HG03280 (cell line): ENCODE measurements at regions not wholly inside any gene's neighbourhood (a gene's known extent, or its start where the extent isn't known, plus 50 kb on each side); places are given as distances from the start of the nearest gene placed in this dataset.
"Not testable (repeated sequence)": the region's sequence is repeated elsewhere in the genome, so short reads cannot be mapped to it uniquely, and the experiment has no call there.

Experiments
- ATAC-seq: cut with Tn5 transposase; IDR thresholded peaks from one replicate; pipeline ENCODE4 v1.9.1; 2021; ENCODE audit warnings: mild to moderate bottlenecking, moderate library complexity; ENCODE audit not compliant: unreplicated experiment

GRCh38 chr10:56537984-56538383 is 176.9 kb upstream of the ZWINT start:
- ATAC-seq: no peak

- ATAC-seq: no peak
Measured at GRCh38 chr10:56522166-56522565, 161.1 kb upstream of the ZWINT start.

DNA sequence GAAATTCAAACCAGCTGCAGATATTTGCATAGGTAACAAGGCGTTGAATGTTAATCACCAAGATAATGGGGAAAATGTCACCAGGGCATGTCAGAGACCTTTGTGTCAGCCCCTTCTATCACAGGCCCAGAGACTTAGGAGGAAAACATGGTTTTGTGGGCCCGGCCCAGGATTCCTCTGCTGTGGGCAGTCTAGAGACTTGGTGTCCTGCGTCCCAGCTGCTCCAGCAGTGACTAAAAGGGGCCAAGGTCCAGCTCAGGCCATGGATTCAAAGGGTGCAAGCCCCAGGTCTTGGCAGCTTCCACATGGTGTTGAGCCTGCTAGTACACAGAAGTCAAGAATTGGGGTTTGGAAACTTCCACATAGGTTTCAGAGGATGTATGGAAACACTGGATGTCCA is 147.5 kb upstream of the ZWINT start:
- ATAC-seq: no peak

DNA sequence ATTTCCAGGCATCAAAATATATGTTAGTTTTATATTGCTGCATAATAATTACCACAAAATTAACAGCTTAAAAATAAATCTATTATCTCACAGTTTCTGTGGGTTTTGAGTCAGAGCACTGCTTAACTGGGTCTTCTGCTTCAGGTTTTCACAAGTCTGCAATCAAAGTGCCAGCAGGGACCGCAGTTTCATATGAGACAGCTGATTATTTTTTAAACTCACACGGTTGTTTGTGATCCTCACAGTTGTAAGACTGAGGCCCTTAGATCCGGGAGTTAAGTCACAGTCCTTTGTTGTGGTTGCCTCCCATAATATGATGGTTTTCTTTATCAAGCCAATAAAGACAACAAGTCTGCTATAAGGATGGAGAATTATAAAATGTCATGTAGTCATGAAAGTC is 146.0 kb upstream of the ZWINT start:
- no peak for ATAC-seq

DNA sequence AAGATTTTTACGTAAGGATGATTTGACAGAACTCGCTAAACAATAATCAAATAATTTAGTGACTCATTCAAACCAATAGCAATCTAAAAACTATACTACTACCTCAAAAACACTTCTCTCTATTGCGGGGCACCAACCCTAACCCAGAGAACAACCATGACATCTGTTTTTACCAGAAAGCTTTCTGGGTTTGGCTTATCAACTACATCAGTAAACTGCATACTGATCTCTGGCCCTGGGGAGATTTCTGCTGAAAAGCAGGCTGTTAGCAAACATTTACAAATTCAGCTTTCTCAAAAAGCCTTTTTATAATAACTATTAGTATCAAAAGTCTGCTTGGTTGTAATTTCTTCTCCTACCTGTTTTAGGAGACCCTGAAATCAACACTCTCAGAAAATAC is 144.5 kb upstream of the ZWINT start:
- ATAC-seq: no peak

DNA sequence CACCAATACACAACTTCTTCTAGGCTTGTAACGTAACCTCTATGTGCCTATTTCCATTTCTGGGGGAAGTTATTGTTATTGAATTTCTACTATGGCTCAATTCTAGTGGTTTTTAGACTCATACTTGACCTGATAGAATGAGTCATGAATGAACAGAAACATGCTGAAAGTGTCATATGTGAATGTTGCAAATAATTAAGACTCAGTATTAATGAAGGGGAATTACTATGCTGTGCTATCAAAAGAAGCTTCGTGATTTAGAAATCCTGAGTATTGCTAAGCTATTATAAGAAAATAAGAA is 135.1 kb upstream of the ZWINT start:
- no peak for ATAC-seq

GRCh38 chr10:56487746-56488145 is 126.7 kb upstream of the ZWINT start:
- ATAC-seq: no peak

DNA sequence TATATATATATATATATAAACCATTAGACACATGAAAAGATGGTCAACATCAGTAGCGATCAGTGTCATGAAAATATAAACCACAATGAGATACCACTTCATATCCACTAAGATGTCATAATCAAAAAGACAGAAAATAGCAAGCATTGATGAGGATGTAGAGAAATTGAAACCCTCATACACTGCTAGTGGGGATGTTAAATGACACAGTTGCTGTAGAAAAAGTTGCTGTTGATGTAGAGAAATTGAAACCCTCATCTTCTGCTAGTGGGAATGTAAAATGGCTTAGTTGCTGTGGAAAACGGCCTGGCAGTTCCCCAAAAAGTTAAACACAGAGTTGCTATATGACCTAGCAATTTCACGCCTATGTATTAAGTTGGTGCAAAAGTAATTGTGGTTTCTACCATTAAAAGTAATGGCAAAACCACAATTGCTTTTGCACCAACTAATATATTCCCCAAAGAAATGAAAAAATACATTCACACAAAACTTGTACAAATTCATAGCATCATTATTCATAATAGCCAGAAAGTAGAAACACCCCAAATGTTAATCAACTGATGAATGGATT is 120.5 kb upstream of the ZWINT start:
- ATAC-seq: no peak

GRCh38 chr10:56472978-56473377 is 111.9 kb upstream of the ZWINT start:
- no peak for ATAC-seq

GRCh38 chr10:56470701-56471100 is 109.6 kb upstream of the ZWINT start:
- ATAC-seq: no peak

DNA sequence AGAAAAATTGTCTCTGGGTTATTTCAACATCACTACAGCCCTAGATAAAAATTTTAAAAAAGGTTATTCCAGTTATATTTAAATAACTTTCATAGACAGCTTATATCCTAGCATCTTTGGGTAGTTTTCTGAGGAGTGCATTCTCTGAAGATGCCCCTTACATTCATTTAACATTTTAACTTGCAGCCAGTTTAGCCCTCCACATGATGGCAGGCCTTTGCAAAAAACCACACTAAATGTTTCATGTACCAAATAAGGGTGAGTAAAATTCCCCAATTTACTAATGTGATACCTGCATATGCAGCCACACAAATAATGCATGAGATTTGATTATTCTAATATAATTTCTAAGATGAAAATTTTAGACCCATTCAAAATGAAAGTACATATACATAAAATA is 108.4 kb upstream of the ZWINT start:
- ATAC-seq: no peak

- ATAC-seq: no peak
Measured at GRCh38 chr10:56466005-56466404, 104.9 kb upstream of the ZWINT start.

GRCh38 chr10:56449770-56450169 is 88.7 kb upstream of the ZWINT start:
- ATAC-seq: no peak

DNA sequence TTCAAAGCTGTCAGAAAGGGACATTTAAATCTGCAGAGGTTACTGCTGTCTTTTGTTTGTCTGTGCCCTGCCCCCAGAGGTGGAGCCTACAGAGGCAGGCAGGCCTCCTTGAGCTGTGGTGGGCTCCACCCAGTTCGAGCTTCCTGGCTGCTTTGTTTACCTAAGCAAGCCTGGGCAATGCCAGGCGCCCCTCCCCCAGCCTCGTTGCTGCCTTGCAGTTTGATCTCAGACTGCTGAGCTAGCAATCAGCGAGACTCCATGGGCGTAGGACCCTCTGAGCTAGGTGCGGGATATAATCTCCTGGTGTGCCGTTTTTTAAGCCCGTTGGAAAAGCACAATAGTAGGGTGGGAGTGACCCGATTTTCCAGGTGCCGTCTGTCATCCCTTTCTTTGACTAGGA is 86.6 kb upstream of the ZWINT start:
- not testable (repeated sequence) for ATAC-seq

DNA sequence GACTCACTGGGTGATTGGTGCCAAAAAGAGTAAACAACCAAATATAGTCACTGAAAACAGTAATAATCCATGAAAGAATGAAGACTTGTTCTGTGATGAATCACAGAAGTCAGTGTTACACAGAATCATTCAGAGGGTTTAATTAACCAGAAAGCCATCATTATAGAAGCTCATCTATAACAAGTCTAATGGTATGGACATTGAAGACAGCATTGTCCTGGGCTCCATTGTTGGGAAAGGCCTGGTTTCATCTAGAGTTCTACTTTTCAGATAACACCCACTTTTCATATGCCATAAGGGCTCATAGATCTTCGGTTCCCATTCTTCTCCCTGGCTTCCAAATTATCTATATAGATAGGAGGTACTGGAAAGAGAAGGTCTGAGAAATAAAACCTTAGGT is 80.3 kb upstream of the ZWINT start:
- ATAC-seq: not testable (repeated sequence)
